ENCODE measurements at regions not wholly inside any gene's neighbourhood (a gene's known extent, or its start where the extent isn't known, plus 50 kb on each side); places are given as distances from the start of the nearest gene placed in this dataset.
"Not testable (repeated sequence)": the region's sequence is repeated elsewhere in the genome, so short reads cannot be mapped to it uniquely, and the experiment has no call there.

GRCh38 chr6:135623979-135624378, 126.4 kb upstream of the AHI1 start:
- DNase-seq (ENCODE audit: low spot score), result no peak
- WGBS, result 81% methylated on average over 1 of the region's 1 CpG

DNA sequence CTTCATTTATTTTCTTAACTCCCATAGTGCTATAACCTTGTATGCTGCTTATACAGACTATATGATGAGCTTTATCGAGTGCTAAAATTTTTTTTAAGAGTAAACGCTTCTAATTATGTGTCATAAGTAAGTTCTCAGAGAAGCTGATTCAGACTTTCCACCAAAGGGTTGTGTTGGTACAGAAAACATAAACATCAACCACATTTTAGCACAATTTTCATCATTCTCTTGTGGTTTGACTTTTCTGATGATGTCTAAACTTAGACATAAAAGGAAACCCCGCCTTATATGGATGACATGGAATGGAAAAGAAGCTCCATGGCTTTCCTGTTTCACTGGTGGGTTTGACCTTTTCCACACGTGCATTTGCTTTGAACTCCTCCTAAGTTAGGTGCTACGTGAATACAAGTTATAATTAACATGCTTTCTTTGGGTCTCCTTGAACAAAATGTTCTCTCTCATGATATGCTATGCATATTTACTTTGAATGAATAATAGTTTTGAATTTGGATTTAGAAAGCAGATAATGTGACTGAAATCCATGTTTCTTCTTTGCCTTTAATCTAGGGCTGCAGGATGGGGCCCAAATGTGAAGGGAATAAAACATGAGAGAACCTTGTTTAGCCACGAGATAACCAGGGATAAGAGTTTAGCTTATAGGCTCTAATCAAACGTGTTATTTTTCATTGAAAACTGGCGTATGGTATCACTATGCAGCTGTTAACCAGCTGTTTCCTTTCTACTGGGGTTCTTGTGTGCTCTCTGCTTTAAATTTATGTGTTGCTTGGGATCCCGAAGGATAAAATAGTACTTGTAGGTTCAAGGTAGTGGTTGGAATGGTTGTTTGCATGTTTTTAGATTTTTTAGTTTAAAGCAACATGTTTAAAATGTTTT, 127.1 kb upstream of the AHI1 start:
- no peak overlapping the region for H3K27ac ChIP-seq (ENCODE audit: low read depth in 1 of 2, low read length in 2 of 2)
- no peaks in the 10 kb centered on the region for H3K9me3 ChIP-seq (ENCODE audit: control insufficient read depth in 4 of 4, low read length in 3 of 4)
- no peak for DNase-seq (ENCODE audit: low spot score)
- H3K27me3 ChIP-seq (ENCODE audit: control insufficient read depth in 4 of 4, insufficient read depth in 4 of 4, low read length in 3 of 4), result no peaks in the 10 kb centered on the region
- H3K36me3 ChIP-seq (ENCODE audit: control insufficient read depth in 4 of 4, insufficient read depth in 3 of 4, low read depth in 1 of 4, low read length in 3 of 4), result no peaks in the 10 kb centered on the region
- no peak for TF ChIP-seq FOXA1 (IDR thresholded peaks at IDR 0.05)
- no peak for TF ChIP-seq RAD21 (IDR thresholded peaks at IDR 0.05)
- TF ChIP-seq TAF1 (conservative IDR thresholded peaks at IDR 0.05), result no peak
- TF ChIP-seq HNF4A (conservative IDR thresholded peaks at IDR 0.05), result no peak
- 68% methylated on average over 9 of the region's 9 CpGs for WGBS
- H3K4me3 ChIP-seq (ENCODE audit: low read depth in 1 of 3, low read length in 3 of 3), result no peak overlapping the region
- no peaks in the 10 kb centered on the region for H3K4me1 ChIP-seq (ENCODE audit: control insufficient read depth in 4 of 4, insufficient read depth in 4 of 4, low read length in 3 of 4)
- no peak overlapping the region for H3K9ac ChIP-seq (ENCODE audit: low read depth in 1 of 2, low read length in 2 of 2)

More at GRCh38 chr6:135623979-135624378, 126.4 kb upstream of the AHI1 start:
- no peak overlapping the region for H3K27ac ChIP-seq (ENCODE audit: low read depth in 1 of 2, low read length in 2 of 2)
- no peaks in the 10 kb centered on the region for H3K36me3 ChIP-seq (ENCODE audit: control insufficient read depth in 4 of 4, insufficient read depth in 3 of 4, low read depth in 1 of 4, low read length in 3 of 4)
- H3K9me3 ChIP-seq (ENCODE audit: control insufficient read depth in 4 of 4, low read length in 3 of 4), result no peaks in the 10 kb centered on the region
- no peaks in the 10 kb centered on the region for H3K4me1 ChIP-seq (ENCODE audit: control insufficient read depth in 4 of 4, insufficient read depth in 4 of 4, low read length in 3 of 4)
- H3K27me3 ChIP-seq (ENCODE audit: control insufficient read depth in 4 of 4, insufficient read depth in 4 of 4, low read length in 3 of 4), result no peaks in the 10 kb centered on the region
- H3K9ac ChIP-seq (ENCODE audit: low read depth in 1 of 2, low read length in 2 of 2), result no peak overlapping the region
- no peak overlapping the region for H3K4me3 ChIP-seq (ENCODE audit: low read depth in 1 of 3, low read length in 3 of 3)
- TF ChIP-seq EGR1 (IDR thresholded peaks at IDR 0.05; ENCODE audit: low read depth in 2 of 2) (no peak), NR2F2 (IDR thresholded peaks at IDR 0.05) (no peak), YY1 (IDR thresholded peaks at IDR 0.05) (no peak), REST (IDR thresholded peaks at IDR 0.05) (no peak), FOXA2 (IDR thresholded peaks at IDR 0.05) (no peak), FOXA1 (IDR thresholded peaks at IDR 0.05) (no peak), RAD21 (IDR thresholded peaks at IDR 0.05) (no peak), GABPA (IDR thresholded peaks at IDR 0.05 in 1 of 2, conservative IDR thresholded peaks at IDR 0.05 in 1 of 2) (no peak), HNF4A (conservative IDR thresholded peaks at IDR 0.05) (no peak), ZBTB33 (IDR thresholded peaks at IDR 0.05) (no peak), JUND (IDR thresholded peaks at IDR 0.05) (no peak), SP1 (IDR thresholded peaks at IDR 0.05) (no peak), TAF1 (conservative IDR thresholded peaks at IDR 0.05) (no peak)

- H3K9me3 ChIP-seq (ENCODE audit: control insufficient read depth in 4 of 4, low read length in 3 of 4); H3K4me1 ChIP-seq (ENCODE audit: control insufficient read depth in 4 of 4, insufficient read depth in 4 of 4, low read length in 3 of 4); H3K36me3 ChIP-seq (ENCODE audit: control insufficient read depth in 4 of 4, insufficient read depth in 3 of 4, low read depth in 1 of 4, low read length in 3 of 4); DNase-seq (ENCODE audit: low spot score); H3K4me3 ChIP-seq (ENCODE audit: low read depth in 1 of 3, low read length in 3 of 3); H3K27ac ChIP-seq (ENCODE audit: low read depth in 1 of 2, low read length in 2 of 2); H3K27me3 ChIP-seq (ENCODE audit: control insufficient read depth in 4 of 4, insufficient read depth in 4 of 4, low read length in 3 of 4); H3K9ac ChIP-seq (ENCODE audit: low read depth in 1 of 2, low read length in 2 of 2): not testable (repeated sequence)
- 89% methylated on average over 7 of the region's 7 CpGs for WGBS
These were observed 128.5 kb upstream of the AHI1 start for GRCh38 chr6:135626001-135626400.
